SK-N-SH treated with all-trans-retinoic acid at 6 μM for 48 hours (cell line): ENCODE measurements at regions not wholly inside any gene's neighbourhood (a gene's known extent, or its start where the extent isn't known, plus 50 kb on each side); places are given as distances from the start of the nearest gene placed in this dataset.

Experiments used
- ATAC-seq: fragments of 200-7000 bp; cut with Tn5 transposase; 3 replicates; pipeline ENCODE4 v1.9.1; 2020; ENCODE audit warnings: mild to moderate bottlenecking, moderate library complexity
- ARNTL ChIP-seq: fragments of 450-650 bp; formaldehyde crosslinking; IDR thresholded peaks from 2 replicates; pipeline ENCODE4 v1.5.0; 2020; ENCODE audit warnings: low read depth, mild to moderate bottlenecking, moderate library complexity, borderline replicate concordance
- BACH2 ChIP-seq: fragments of 250-450 bp; sonication (Bioruptor Pico); IDR thresholded peaks from 2 replicates; pipeline ENCODE4 v1.9.0; 2021; ENCODE audit warnings: mild to moderate bottlenecking, borderline replicate concordance
- CSDC2 ChIP-seq: fragments of 250-450 bp; sonication (Bioruptor Pico); IDR thresholded peaks from 2 replicates; pipeline ENCODE4 v1.5.0; 2020; ENCODE audit warnings: mild to moderate bottlenecking, moderate library complexity
- CSRNP3 ChIP-seq: fragments of 250-450 bp; sonication (Bioruptor Pico); IDR thresholded peaks from 2 replicates; pipeline ENCODE4 v1.5.1; 2021; ENCODE audit warnings: mild to moderate bottlenecking, moderate library complexity
- ESRRG ChIP-seq: fragments of 250-450 bp; sonication (Bioruptor Pico); IDR thresholded peaks from 2 replicates; pipeline ENCODE4 v1.6.1; 2021; ENCODE audit warnings: mild to moderate bottlenecking
- ISL1 ChIP-seq: fragments of 250-450 bp; sonication (Bioruptor Pico); IDR thresholded peaks from 2 replicates; pipeline ENCODE4 v2.1.2; 2022; ENCODE audit warnings: mild to moderate bottlenecking, moderate library complexity
- OSR1 ChIP-seq: fragments of 250-450 bp; sonication (Bioruptor Pico); IDR thresholded peaks from 2 replicates; pipeline ENCODE4 v1.8.0; 2022; ENCODE audit warnings: moderate library complexity, mild to moderate bottlenecking, inconsistent platforms
- PATZ1 ChIP-seq: fragments of 250-450 bp; sonication (Bioruptor Pico); IDR thresholded peaks from 2 replicates; pipeline ENCODE4 v1.8.0; 2020; ENCODE audit warnings: mild to moderate bottlenecking, moderate library complexity, borderline replicate concordance
- POU6F1 ChIP-seq: fragments of 250-450 bp; sonication (Bioruptor Pico); IDR thresholded peaks from 2 replicates; pipeline ENCODE4 v1.8.0; 2021; ENCODE audit warnings: low read depth, mild to moderate bottlenecking, moderate library complexity, borderline replicate concordance
- PPARA ChIP-seq: fragments of 250-450 bp; sonication (Bioruptor Pico); IDR thresholded peaks from 2 replicates; pipeline ENCODE4 v1.5.0; 2020; ENCODE audit warnings: mild to moderate bottlenecking, borderline replicate concordance
- RARB ChIP-seq: fragments of 250-450 bp; sonication (Bioruptor Pico); IDR thresholded peaks from 2 replicates; pipeline ENCODE4 v1.8.0; 2021; ENCODE audit warnings: mild to moderate bottlenecking, moderate library complexity
- SNAI2 ChIP-seq: fragments of 250-450 bp; sonication (Bioruptor Pico); IDR thresholded peaks from 2 replicates; pipeline ENCODE4 v1.5.0; 2020; ENCODE audit warnings: mild to moderate bottlenecking, moderate library complexity
- TOX ChIP-seq: fragments of 250-450 bp; sonication (Bioruptor Pico); IDR thresholded peaks from 2 replicates; pipeline ENCODE4 v1.8.0; 2021; ENCODE audit warnings: mild to moderate bottlenecking, moderate library complexity, borderline replicate concordance
- TSHZ2 ChIP-seq: fragments of 250-450 bp; sonication (Bioruptor Pico); IDR thresholded peaks from 2 replicates; pipeline ENCODE4 v1.5.0; 2020; ENCODE audit warnings: mild to moderate bottlenecking, moderate library complexity
- ZC3H10 ChIP-seq: fragments of 250-450 bp; sonication (Bioruptor Pico); IDR thresholded peaks from 2 replicates; pipeline ENCODE4 v1.5.1; 2021; ENCODE audit warnings: mild to moderate bottlenecking, moderate library complexity
- ZFP3 ChIP-seq: fragments of 250-450 bp; sonication (Bioruptor Pico); IDR thresholded peaks from 2 replicates; pipeline ENCODE4 v1.5.0; 2020; ENCODE audit warnings: mild to moderate bottlenecking, moderate library complexity
- ZFP30 ChIP-seq: fragments of 450-650 bp; formaldehyde crosslinking; IDR thresholded peaks from 2 replicates; pipeline ENCODE4 v1.5.0; 2022; ENCODE audit warnings: mild to moderate bottlenecking, moderate library complexity
- ZNF70 ChIP-seq: fragments of 450-650 bp; formaldehyde crosslinking; IDR thresholded peaks from 2 replicates; pipeline ENCODE4 v1.5.0; 2020; ENCODE audit warnings: mild to moderate bottlenecking, moderate library complexity
- TF ChIP-seq, protein P1 (sequence below): fragments of 250-450 bp; sonication (Bioruptor Pico); IDR thresholded peaks from 2 replicates; pipeline ENCODE4 v1.5.1; 2020; ENCODE audit warnings: low read depth, mild to moderate bottlenecking, moderate library complexity

DNA sequence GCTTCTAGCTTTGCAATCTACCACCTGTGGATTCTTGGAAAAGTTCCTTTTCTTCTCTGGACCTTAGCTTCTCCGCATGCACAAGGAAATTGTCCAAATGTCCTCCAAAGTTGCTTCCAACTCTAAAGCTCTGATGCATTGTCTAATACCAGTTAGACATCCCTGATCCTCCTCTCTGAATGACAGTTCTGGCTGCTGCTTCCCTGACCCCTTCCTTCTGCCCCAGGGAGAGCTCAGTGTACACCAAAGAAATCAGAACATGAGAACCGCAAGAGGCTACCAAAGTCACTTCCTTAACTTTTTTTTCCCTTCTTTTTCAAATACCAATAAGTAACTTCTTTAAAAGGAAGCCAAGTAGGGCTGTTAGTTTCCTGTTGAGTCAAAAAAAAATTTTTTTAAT lies 79.7 kb upstream of the CES5A start:
- ATAC-seq = no peak

GRCh38 chr16:55949518-55949917 lies 74.3 kb upstream of the CES5A start:
- no peak for ATAC-seq
- TF ChIP-seq ESRRG (CRISPR knock-in tag) (no peak), ARNTL (CRISPR knock-in tag) (no peak), RARB (CRISPR knock-in tag) (no peak), SNAI2 (no peak)

More for the DNA sequence above, 79.7 kb upstream of the CES5A start:
- TF ChIP-seq TOX (CRISPR knock-in tag) (no peak), ZFP3 (CRISPR knock-in tag) (no peak), ZC3H10 (CRISPR knock-in tag) (no peak), TSHZ2 (CRISPR knock-in tag) (no peak), CSRNP3 (no peak), ZNF70 (CRISPR knock-in tag) (no peak), RARB (CRISPR knock-in tag) (no peak), ESRRG (CRISPR knock-in tag) (no peak), PATZ1 (CRISPR knock-in tag) (no peak), POU6F1 (CRISPR knock-in tag) (no peak)

- TF ChIP-seq ZFP30 = no peak
- TF ChIP-seq ISL1 = no peak
- TF ChIP-seq PPARA (CRISPR knock-in tag) = no peak
- no peak for TF ChIP-seq POU6F1 (CRISPR knock-in tag)
- TF ChIP-seq RARB (CRISPR knock-in tag) = no peak
- no peak for TF ChIP-seq ZNF70 (CRISPR knock-in tag)
- TF ChIP-seq ARNTL (CRISPR knock-in tag) = no peak
- TF ChIP-seq, protein P1, sequence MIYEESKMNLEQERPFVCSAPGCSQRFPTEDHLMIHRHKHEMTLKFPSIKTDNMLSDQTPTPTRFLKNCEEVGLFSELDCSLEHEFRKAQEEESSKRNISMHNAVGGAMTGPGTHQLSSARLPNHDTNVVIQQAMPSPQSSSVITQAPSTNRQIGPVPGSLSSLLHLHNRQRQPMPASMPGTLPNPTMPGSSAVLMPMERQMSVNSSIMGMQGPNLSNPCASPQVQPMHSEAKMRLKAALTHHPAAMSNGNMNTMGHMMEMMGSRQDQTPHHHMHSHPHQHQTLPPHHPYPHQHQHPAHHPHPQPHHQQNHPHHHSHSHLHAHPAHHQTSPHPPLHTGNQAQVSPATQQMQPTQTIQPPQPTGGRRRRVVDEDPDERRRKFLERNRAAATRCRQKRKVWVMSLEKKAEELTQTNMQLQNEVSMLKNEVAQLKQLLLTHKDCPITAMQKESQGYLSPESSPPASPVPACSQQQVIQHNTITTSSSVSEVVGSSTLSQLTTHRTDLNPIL (CRISPR knock-in tag) = no peak
- no peak for TF ChIP-seq CSDC2 (CRISPR knock-in tag)
- TF ChIP-seq BACH2 = no peak
- no peak for TF ChIP-seq TOX (CRISPR knock-in tag)
- TF ChIP-seq OSR1 (CRISPR knock-in tag) = no peak
- ATAC-seq = no peak
These were observed 73.1 kb upstream of the CES5A start for GRCh38 chr16:55948230-55948629.
